H9 (cell line): ENCODE measurements at regions not wholly inside any gene's neighbourhood (a gene's known extent, or its start where the extent isn't known, plus 50 kb on each side); places are given as distances from the start of the nearest gene placed in this dataset.

Experiments
- DNase-seq: peaks from one replicate; pipeline ENCODE4 v3.0.0-alpha.2; 2017
- H2AFZ ChIP-seq: one replicate; pipeline ENCODE4 v1.6.1; 2013; ENCODE audit warnings: mild to moderate bottlenecking, low read length, control low read depth, moderate library complexity
- H2AK5ac ChIP-seq: 2 replicates; pipeline ENCODE4 v1.6.1; 2013; ENCODE audit warnings: low read length, control low read depth, mixed read lengths; ENCODE audit not compliant: insufficient read length
- H2BK120ac ChIP-seq: one replicate; pipeline ENCODE4 v1.6.1; 2013; ENCODE audit warnings: low read depth, mild to moderate bottlenecking, low read length, control low read depth, inconsistent platforms; ENCODE audit not compliant: poor library complexity, severe bottlenecking
- H2BK12ac ChIP-seq: 2 replicates; pipeline ENCODE4 v1.6.1; 2013; ENCODE audit warnings: low read length, control low read depth, mixed read lengths, low read depth; ENCODE audit not compliant: insufficient read length
- H2BK15ac ChIP-seq: 2 replicates; pipeline ENCODE4 v1.6.1; 2013; ENCODE audit warnings: low read depth, low read length, control low read depth
- H2BK20ac ChIP-seq: one replicate; pipeline ENCODE4 v1.6.1; 2013; ENCODE audit warnings: low read depth, mild to moderate bottlenecking, low read length, control low read depth, inconsistent platforms; ENCODE audit not compliant: poor library complexity, severe bottlenecking
- H2BK5ac ChIP-seq: 2 replicates; pipeline ENCODE4 v1.6.1; 2013; ENCODE audit warnings: low read length, control low read depth, mixed read lengths; ENCODE audit not compliant: insufficient read length
- H3K14ac ChIP-seq: 2 replicates; pipeline ENCODE4 v1.6.1; 2013; ENCODE audit warnings: low read length, control low read depth; ENCODE audit not compliant: insufficient read depth
- H3K18ac ChIP-seq: 2 replicates; pipeline ENCODE4 v1.6.1; 2013; ENCODE audit warnings: low read depth, mild to moderate bottlenecking, mixed read lengths, low read length, control low read depth; ENCODE audit not compliant: insufficient read length
- H3K23ac ChIP-seq: 2 replicates; pipeline ENCODE4 v1.6.1; 2013; ENCODE audit warnings: low read length, control low read depth, mixed read lengths, low read depth; ENCODE audit not compliant: insufficient read length
- H3K23me2 ChIP-seq: 2 replicates; pipeline ENCODE4 v1.6.1; 2013; ENCODE audit warnings: low read depth, mild to moderate bottlenecking, mixed read lengths, low read length, control low read depth; ENCODE audit not compliant: insufficient read length, poor library complexity, severe bottlenecking
- H3K27ac ChIP-seq: 2 replicates; pipeline ENCODE4 v1.5.1; 2013; ENCODE audit warnings: low read length, control low read depth, mixed read lengths, low read depth; ENCODE audit not compliant: insufficient read length
- H3K27me3 ChIP-seq: 2 replicates; pipeline ENCODE4 v1.6.1; 2013; ENCODE audit warnings: low read length, control low read depth, inconsistent platforms; ENCODE audit not compliant: insufficient read depth
- H3K4ac ChIP-seq: 2 replicates; pipeline ENCODE4 v1.6.1; 2013; ENCODE audit warnings: low read depth, mild to moderate bottlenecking, control low read depth, inconsistent platforms, low read length, moderate library complexity
- H3K4me1 ChIP-seq: 2 replicates; pipeline ENCODE4 v1.6.1; 2013; ENCODE audit warnings: low read length, control low read depth, inconsistent platforms; ENCODE audit not compliant: insufficient read depth
- H3K4me2 ChIP-seq: 2 replicates; pipeline ENCODE4 v1.6.1; 2013; ENCODE audit warnings: low read length, control low read depth, mixed read lengths; ENCODE audit not compliant: insufficient read length, insufficient read depth
- H3K56ac ChIP-seq: 2 replicates; pipeline ENCODE4 v1.6.1; 2013; ENCODE audit warnings: low read depth, mild to moderate bottlenecking, mixed read lengths, low read length, control low read depth; ENCODE audit not compliant: insufficient read length
- H3K79me1 ChIP-seq: 2 replicates; pipeline ENCODE4 v1.6.1; 2013; ENCODE audit warnings: low read depth, mild to moderate bottlenecking, moderate library complexity, low read length, control low read depth, inconsistent platforms; ENCODE audit not compliant: insufficient read depth, poor library complexity, severe bottlenecking
- H3K79me2 ChIP-seq: 2 replicates; pipeline ENCODE4 v1.6.1; 2013; ENCODE audit warnings: low read length, control low read depth, inconsistent platforms; ENCODE audit not compliant: insufficient read depth
- H3K9ac ChIP-seq: 2 replicates; pipeline ENCODE4 v1.6.1; 2013; ENCODE audit warnings: low read length, control low read depth, mixed read lengths; ENCODE audit not compliant: insufficient read length; ENCODE audit errors: extremely low read depth
- H3K9me3 ChIP-seq: one replicate; pipeline ENCODE4 v1.6.1; 2013; ENCODE audit warnings: low read depth, low read length, inconsistent platforms; ENCODE audit not compliant: control insufficient read depth
- H3T11ph ChIP-seq: one replicate; pipeline ENCODE4 v1.6.1; 2013; ENCODE audit warnings: mild to moderate bottlenecking, low read length, control low read depth, inconsistent platforms
- H4K20me1 ChIP-seq: one replicate; pipeline ENCODE4 v1.6.1; 2013; ENCODE audit not compliant: control insufficient read depth, insufficient read length, insufficient read depth
- H4K5ac ChIP-seq: 2 replicates; pipeline ENCODE4 v1.6.1; 2013; ENCODE audit warnings: low read depth, mild to moderate bottlenecking, mixed read lengths, low read length, control low read depth; ENCODE audit not compliant: insufficient read length
- H4K8ac ChIP-seq: replicated peaks from 2 replicates; pipeline ENCODE4 v1.6.1; 2013; ENCODE audit warnings: low read length, control low read depth, mixed read lengths, low read depth; ENCODE audit not compliant: insufficient read length
- H4K91ac ChIP-seq: 2 replicates; pipeline ENCODE4 v1.6.1; 2013; ENCODE audit warnings: low read depth, mild to moderate bottlenecking, moderate library complexity, mixed read lengths, low read length, control low read depth; ENCODE audit not compliant: insufficient read length
- H3K27ac Mint-ChIP-seq, 3 experiments: 2 replicates in 2 of 3; 3 replicates in 1 of 3; pipeline ENCODE4 v1.8.0; 2020 to 2021; ENCODE audit warnings: mixed read lengths in 3 of 3, mild to moderate bottlenecking in 1 of 3, moderate library complexity in 1 of 3
- H3K27me3 Mint-ChIP-seq: 2 replicates; pipeline ENCODE4 v1.8.0; 2021; ENCODE audit warnings: low read depth, mild to moderate bottlenecking, moderate library complexity, mixed read lengths
- H3K36me3 Mint-ChIP-seq, 3 experiments: 2 replicates in 2 of 3; 3 replicates in 1 of 3; pipeline ENCODE4 v1.8.0; 2020 to 2021; ENCODE audit warnings: low read depth in 3 of 3, mixed read lengths in 3 of 3; ENCODE audit not compliant: insufficient read depth in 1 of 3
- H3K4me1 Mint-ChIP-seq, 2 experiments: 2 replicates each; pipeline ENCODE4 v1.8.0; 2020; ENCODE audit warnings: mixed read lengths in 2 of 2
- H3K4me3 Mint-ChIP-seq, 2 experiments: 2 replicates in 1 of 2; 3 replicates in 1 of 2; pipeline ENCODE4 v1.8.0; 2020 to 2021; ENCODE audit warnings: mild to moderate bottlenecking in 2 of 2, mixed read lengths in 2 of 2, moderate library complexity in 1 of 2
- H3K9me3 Mint-ChIP-seq, 2 experiments: 2 replicates in 1 of 2; 3 replicates in 1 of 2; pipeline ENCODE4 v1.8.0; 2020; ENCODE audit warnings: mild to moderate bottlenecking in 2 of 2, mixed read lengths in 2 of 2, moderate library complexity in 1 of 2
- WGBS: extraction: QIAGEN DNeasy Blood & Tissue Kit; methylation state at CpG from one replicate; pipeline ENCODE4 v1.1.7; 2013; ENCODE audit warnings: missing lambda C conversion rate, low lambda C conversion rate, mixed read lengths; ENCODE audit not compliant: insufficient read length; ENCODE audit errors: extremely low coverage; 5-methylcytosine and 5-hydroxymethylcytosine counted together
- TF ChIP-seq, protein P1 (sequence below): fragments of 200-600 bp; sonication (generic); conservative IDR thresholded peaks from 3 replicates; pipeline ENCODE4 v1.8.0; 2021; ENCODE audit warnings: antibody characterized with exemption, mild to moderate bottlenecking

DNA sequence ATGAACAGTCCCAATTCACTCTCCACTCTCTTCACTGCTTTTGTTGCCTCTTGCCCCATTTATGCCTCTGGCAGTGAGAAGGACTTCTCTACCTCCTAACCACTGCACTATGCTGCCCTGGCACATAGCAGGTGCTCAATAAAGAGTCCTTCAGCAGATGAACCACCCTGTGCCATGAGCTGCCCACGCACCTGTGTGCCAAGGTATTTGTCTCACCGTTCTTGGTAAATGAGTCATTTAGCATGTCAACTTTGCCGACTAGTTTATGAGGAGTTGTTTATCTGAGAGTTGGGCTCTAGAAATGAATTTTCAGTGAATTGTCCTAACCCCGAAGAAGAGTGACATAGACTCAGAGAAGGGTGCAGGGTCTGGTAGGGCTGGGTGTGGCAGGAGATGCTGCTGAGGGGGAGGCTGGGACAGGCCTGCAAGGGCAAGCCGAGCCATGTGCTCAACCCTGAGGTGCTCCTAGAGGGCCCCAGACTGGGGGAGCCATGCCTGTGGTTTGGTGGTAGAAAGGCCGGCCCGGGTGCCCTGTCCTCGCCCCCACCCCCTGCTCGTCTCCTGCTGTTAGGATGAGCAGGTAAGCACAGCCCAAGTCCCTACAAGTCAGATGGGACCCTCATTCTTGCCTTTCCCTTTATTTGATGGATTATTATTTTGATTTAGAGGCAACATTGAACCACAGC, 654.5 kb downstream of the MATN1 start:
- Histone ChIP-seq H2BK12ac (no peak overlapping the region), H4K91ac (no peak overlapping the region), H2AK5ac (no peak overlapping the region), H2BK20ac (no peak overlapping the region), H2AFZ (no peak overlapping the region), H3K18ac (no peak overlapping the region), H4K20me1 (no peaks in the 10 kb centered on the region), H3K9me3 (no peaks in the 10 kb centered on the region), H3K23ac (no peak overlapping the region), H3K4me1 (no peaks in the 10 kb centered on the region), H3K9ac (no peak overlapping the region), H2BK5ac (no peak overlapping the region), H3K4me2 (no peak overlapping the region), H3K79me1 (no peaks in the 10 kb centered on the region), H3K27ac (no peak overlapping the region), H4K8ac (no peak overlapping the region), H3K14ac (no peak overlapping the region), H2BK120ac (no peak overlapping the region), H3K23me2 (no peaks in the 10 kb centered on the region), H3T11ph (no peak overlapping the region), H3K27me3 (no peaks in the 10 kb centered on the region), H3K4ac (no peak overlapping the region), H3K79me2 (no peaks in the 10 kb centered on the region), H3K56ac (no peak overlapping the region), H4K5ac (no peak overlapping the region), H2BK15ac (no peak overlapping the region)
- peaks cover 1% of the 10 kb centered on the region for H3K27me3 Mint-ChIP-seq
- H3K4me1 Mint-ChIP-seq = 0 out of 4 replicates have a peak, but pooled peaks cover 0 to 4% of the 10 kb centered on the region in 2 experiments
- TF ChIP-seq, protein P1, sequence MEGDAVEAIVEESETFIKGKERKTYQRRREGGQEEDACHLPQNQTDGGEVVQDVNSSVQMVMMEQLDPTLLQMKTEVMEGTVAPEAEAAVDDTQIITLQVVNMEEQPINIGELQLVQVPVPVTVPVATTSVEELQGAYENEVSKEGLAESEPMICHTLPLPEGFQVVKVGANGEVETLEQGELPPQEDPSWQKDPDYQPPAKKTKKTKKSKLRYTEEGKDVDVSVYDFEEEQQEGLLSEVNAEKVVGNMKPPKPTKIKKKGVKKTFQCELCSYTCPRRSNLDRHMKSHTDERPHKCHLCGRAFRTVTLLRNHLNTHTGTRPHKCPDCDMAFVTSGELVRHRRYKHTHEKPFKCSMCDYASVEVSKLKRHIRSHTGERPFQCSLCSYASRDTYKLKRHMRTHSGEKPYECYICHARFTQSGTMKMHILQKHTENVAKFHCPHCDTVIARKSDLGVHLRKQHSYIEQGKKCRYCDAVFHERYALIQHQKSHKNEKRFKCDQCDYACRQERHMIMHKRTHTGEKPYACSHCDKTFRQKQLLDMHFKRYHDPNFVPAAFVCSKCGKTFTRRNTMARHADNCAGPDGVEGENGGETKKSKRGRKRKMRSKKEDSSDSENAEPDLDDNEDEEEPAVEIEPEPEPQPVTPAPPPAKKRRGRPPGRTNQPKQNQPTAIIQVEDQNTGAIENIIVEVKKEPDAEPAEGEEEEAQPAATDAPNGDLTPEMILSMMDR = no peak
- no peak for DNase-seq
- no peaks in the 10 kb centered on the region for H3K36me3 Mint-ChIP-seq
- H3K9me3 Mint-ChIP-seq = 0 out of 5 replicates have a peak, but pooled peaks cover 0 to 2% of the 10 kb centered on the region in 2 experiments
- H3K27ac Mint-ChIP-seq = peak overlapping the region in 1 of 3 experiments; percentile 67; a peak in 1 of 7 replicates
- WGBS = no CpG with 5 or more reads among the region's 9 CpGs
- H3K4me3 Mint-ChIP-seq = no peak overlapping the region
